Activated CD4-positive, alpha-beta T cell treated with anti-CD3 and anti-CD28 coated beads, Interleukin-2, amount 10 ng/mL, durations not matched to agents 7 days and 5 days (primary cell): ENCODE measurements at regions not wholly inside any gene's neighbourhood (a gene's known extent, or its start where the extent isn't known, plus 50 kb on each side); places are given as distances from the start of the nearest gene placed in this dataset.
"Not testable (repeated sequence)": the region's sequence is repeated elsewhere in the genome, so short reads cannot be mapped to it uniquely, and the experiment has no call there.

ENCODE experiments used
- CTCF ChIA-PET: fragments of 350-600 bp; sonication (Branson Sonifier 250); formaldehyde crosslinking; loops from one replicate; lab custom pipeline; 2021; ENCODE audit warnings: antibody characterized with exemption; lab: Charles Lee
- POLR2A ChIA-PET: fragments of 350-600 bp; sonication (Branson Sonifier 250); formaldehyde crosslinking; loops from one replicate; lab custom pipeline; 2021; ENCODE audit warnings: antibody characterized with exemption; lab: Charles Lee
- DNase-seq: peaks from one replicate; pipeline ENCODE4 v3.0.0-alpha.2; 2020
- H3K27ac Mint-ChIP-seq: one replicate; pipeline ENCODE4 v1.8.0; 2021; ENCODE audit warnings: mild to moderate bottlenecking, moderate library complexity, mixed read lengths
- H3K27me3 Mint-ChIP-seq: one replicate; pipeline ENCODE4 v1.8.0; 2021; ENCODE audit warnings: mixed read lengths
- H3K36me3 Mint-ChIP-seq: one replicate; pipeline ENCODE4 v1.8.0; 2021; ENCODE audit warnings: low read depth, mixed read lengths
- H3K4me1 Mint-ChIP-seq: one replicate; pipeline ENCODE4 v1.8.0; 2021; ENCODE audit warnings: mixed read lengths
- H3K4me3 Mint-ChIP-seq: one replicate; pipeline ENCODE4 v1.8.0; 2021; ENCODE audit warnings: mild to moderate bottlenecking, moderate library complexity, mixed read lengths
- H3K9me3 Mint-ChIP-seq: one replicate; pipeline ENCODE4 v1.8.0; 2021; ENCODE audit warnings: mixed read lengths

DNA sequence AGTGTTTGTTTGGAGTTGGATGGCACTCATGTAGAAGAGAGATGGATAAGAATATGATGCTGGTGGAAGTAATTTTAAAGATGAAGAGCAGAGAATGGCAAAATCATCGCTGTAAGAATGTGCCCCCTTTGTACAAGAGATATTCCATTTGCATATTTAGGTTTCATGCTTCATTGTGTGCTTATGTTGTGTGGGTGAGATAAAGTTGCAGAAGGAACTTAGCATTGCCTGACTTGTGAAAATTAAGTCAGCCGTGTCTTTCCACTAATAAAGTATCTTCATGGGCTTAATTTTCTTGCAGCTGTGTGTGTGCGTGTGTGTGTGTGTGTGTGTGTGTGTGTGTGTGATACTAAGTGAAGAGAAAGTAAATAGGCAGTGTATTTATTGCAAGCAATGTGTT is 381.9 kb downstream of the OTUD1 start:
- Mint-ChIP-seq H3K4me1 (no peaks in the 10 kb centered on the region), H3K9me3 (no peaks in the 10 kb centered on the region), H3K36me3 (no peaks in the 10 kb centered on the region), H3K27me3 (no peaks in the 10 kb centered on the region), H3K4me3 (no peak overlapping the region), H3K27ac (no peak overlapping the region)
- POLR2A ChIA-PET, result no interaction called here
- CTCF ChIA-PET, result no interaction called here
- DNase-seq, result no peak

DNA sequence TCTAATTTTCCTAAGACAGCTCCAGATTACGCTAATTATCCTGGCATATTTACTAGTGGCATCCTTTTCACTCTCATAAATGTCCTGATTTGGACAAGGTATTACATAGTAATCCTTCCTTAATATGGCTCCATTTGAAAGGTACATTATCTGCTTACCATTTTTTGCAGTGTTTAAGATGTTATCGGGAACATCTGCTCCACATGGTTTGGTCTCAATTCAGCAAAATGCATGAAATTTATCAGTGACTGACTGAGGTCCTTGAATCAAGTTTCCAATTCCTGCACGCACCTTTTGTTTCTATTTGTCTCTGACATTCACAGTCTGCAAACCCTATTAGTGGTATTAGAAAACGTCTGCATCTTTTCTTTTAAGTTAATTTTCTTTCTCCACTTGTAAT is 384.1 kb upstream of the KIAA1217 start:
- DNase-seq, result no peak
- Mint-ChIP-seq H3K9me3 (no peaks in the 10 kb centered on the region), H3K36me3 (no peaks in the 10 kb centered on the region), H3K4me3 (no peak overlapping the region), H3K27ac (no peak overlapping the region), H3K4me1 (no peaks in the 10 kb centered on the region), H3K27me3 (no peaks in the 10 kb centered on the region)
- ChIA-PET CTCF (no interaction called here), POLR2A (no interaction called here)

DNA sequence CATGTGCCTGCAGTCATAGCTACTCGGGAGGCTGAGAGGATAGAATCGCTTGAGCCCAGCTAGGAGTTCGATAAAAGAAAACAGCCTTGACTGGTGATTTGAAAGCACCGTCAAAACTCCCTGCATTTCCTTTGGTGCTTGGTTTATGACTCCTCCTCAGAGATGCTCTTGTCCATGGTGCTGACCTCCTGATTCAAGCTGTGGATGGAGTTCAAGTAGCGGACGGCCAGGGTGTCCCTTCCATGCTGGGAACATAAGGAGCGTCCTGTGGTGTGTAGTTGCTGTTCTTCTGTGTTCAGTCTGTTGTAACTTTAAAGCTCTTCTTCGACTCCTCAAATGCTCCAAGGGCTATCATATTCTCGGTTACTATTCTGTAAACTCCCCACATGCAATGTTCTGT is 382.5 kb upstream of the KIAA1217 start:
- peak; percentile 10 for DNase-seq
- POLR2A ChIA-PET, result no interaction called here
- CTCF ChIA-PET, result no interaction called here
- Mint-ChIP-seq H3K36me3 (no peaks in the 10 kb centered on the region), H3K4me1 (no peaks in the 10 kb centered on the region), H3K27me3 (no peaks in the 10 kb centered on the region), H3K4me3 (no peak overlapping the region), H3K27ac (no peak overlapping the region), H3K9me3 (no peaks in the 10 kb centered on the region)

GRCh38 chr10:23829556-23829955 is 379.4 kb upstream of the KIAA1217 start:
- no peak for DNase-seq
- ChIA-PET CTCF (no interaction called here), POLR2A (no interaction called here)
- no peak overlapping the region for H3K27ac Mint-ChIP-seq
- no peaks in the 10 kb centered on the region for H3K27me3 Mint-ChIP-seq
- H3K4me1 Mint-ChIP-seq, result no peaks in the 10 kb centered on the region
- H3K4me3 Mint-ChIP-seq, result no peak overlapping the region
- no peaks in the 10 kb centered on the region for H3K9me3 Mint-ChIP-seq
- no peaks in the 10 kb centered on the region for H3K36me3 Mint-ChIP-seq

GRCh38 chr10:23834091-23834490 is 374.8 kb upstream of the KIAA1217 start:
- no peaks in the 10 kb centered on the region for H3K4me1 Mint-ChIP-seq
- H3K27me3 Mint-ChIP-seq, result no peaks in the 10 kb centered on the region
- no peak overlapping the region for H3K4me3 Mint-ChIP-seq
- no peaks in the 10 kb centered on the region for H3K9me3 Mint-ChIP-seq
- CTCF ChIA-PET, result no interaction called here
- H3K27ac Mint-ChIP-seq, result no peak overlapping the region
- H3K36me3 Mint-ChIP-seq, result no peaks in the 10 kb centered on the region
- no peak for DNase-seq
- POLR2A ChIA-PET, result no interaction called here

- CTCF ChIA-PET, result no interaction called here
- Mint-ChIP-seq H3K9me3 (peaks cover 7% of the 10 kb centered on the region), H3K4me3 (no peak overlapping the region), H3K27me3 (no peaks in the 10 kb centered on the region), H3K4me1 (no peaks in the 10 kb centered on the region), H3K27ac (no peak overlapping the region), H3K36me3 (no peaks in the 10 kb centered on the region)
- POLR2A ChIA-PET, result no interaction called here
- DNase-seq, result no peak
Measured at GRCh38 chr10:23850631-23851030, 358.3 kb upstream of the KIAA1217 start.

DNA sequence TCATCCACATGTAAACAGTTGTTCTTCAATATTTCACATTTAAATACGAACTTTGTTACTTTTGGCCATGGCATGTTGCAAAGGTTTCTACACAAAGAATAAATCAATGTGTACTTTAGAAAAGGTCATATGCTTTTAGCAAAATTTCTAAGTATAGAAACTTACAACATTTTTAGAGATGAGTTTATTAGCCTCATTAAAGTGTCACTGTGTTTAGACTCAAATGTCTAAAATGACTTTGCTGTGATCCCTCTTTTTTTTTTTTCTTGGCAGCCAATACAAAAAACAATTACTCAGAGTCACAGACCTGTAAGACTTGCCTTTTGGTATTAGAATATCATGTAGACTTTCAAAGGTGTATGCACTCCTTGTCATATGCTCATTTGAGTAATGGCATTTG is 349.3 kb upstream of the KIAA1217 start:
- CTCF ChIA-PET, result no interaction called here
- H3K27me3 Mint-ChIP-seq, result no peaks in the 10 kb centered on the region

DNA sequence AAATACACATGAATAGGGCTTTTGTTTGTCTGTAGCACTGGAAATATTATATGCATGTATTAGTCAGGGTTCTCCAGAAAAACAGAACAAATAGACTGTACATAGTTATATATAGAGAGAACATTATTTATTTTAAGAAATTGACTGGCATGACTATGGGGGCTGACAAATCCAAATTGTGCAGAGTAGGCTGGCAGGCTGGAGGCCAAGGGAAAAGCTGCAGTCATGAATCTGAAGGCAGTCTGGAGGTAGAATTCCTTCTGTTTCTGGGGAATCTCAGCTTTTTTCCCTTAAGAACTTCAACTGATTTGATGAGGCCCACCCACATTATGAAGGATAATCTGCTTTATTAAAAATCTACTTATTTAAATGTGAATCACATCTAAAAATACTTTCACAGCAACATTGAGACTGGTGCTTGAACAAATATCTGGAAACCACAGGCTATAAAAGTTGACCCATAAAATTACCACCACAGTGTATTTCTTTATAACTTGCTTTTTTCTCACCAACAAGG is 344.2 kb upstream of the KIAA1217 start:
- ChIA-PET POLR2A (no interaction called here), CTCF (no interaction called here)
- H3K4me1 Mint-ChIP-seq, result no peaks in the 10 kb centered on the region
- H3K27ac Mint-ChIP-seq, result no peak overlapping the region
- no peak overlapping the region for H3K4me3 Mint-ChIP-seq
- no peaks in the 10 kb centered on the region for H3K9me3 Mint-ChIP-seq
- H3K36me3 Mint-ChIP-seq, result no peaks in the 10 kb centered on the region
- no peaks in the 10 kb centered on the region for H3K27me3 Mint-ChIP-seq
- no peak for DNase-seq

More for the DNA sequence above, 349.3 kb upstream of the KIAA1217 start:
- Mint-ChIP-seq H3K36me3 (no peaks in the 10 kb centered on the region), H3K9me3 (peaks cover 8% of the 10 kb centered on the region), H3K27ac (no peak overlapping the region), H3K4me3 (no peak overlapping the region), H3K4me1 (no peaks in the 10 kb centered on the region)
- DNase-seq, result no peak
- POLR2A ChIA-PET, result no interaction called here

GRCh38 chr10:23866985-23867384 is 342.0 kb upstream of the KIAA1217 start:
- POLR2A ChIA-PET, CTCF ChIA-PET, H3K27ac Mint-ChIP-seq, H3K36me3 Mint-ChIP-seq, H3K9me3 Mint-ChIP-seq, DNase-seq, H3K4me1 Mint-ChIP-seq, H3K4me3 Mint-ChIP-seq, H3K27me3 Mint-ChIP-seq: not testable (repeated sequence)

DNA sequence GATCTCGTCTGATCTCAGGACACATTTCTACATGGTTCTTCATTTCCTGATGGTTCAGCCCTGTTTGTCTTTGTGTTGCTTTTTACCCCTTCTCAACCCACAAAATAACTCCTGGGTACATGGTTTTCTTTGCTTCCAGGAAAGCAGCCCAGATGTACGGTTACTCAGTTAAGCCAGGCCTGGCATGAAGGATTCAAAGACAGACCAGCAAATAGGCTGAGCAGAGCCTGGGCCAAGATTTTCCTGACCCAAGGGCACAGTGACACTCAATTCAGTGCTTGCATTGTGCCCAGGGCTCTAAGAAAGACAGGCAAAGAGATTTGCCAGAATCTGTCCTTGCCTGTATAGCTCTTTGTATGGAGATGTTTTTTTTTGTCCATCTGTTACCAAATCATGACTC is 340.8 kb upstream of the KIAA1217 start:
- no peak overlapping the region for H3K4me3 Mint-ChIP-seq
- no peaks in the 10 kb centered on the region for H3K27me3 Mint-ChIP-seq
- H3K4me1 Mint-ChIP-seq, result no peaks in the 10 kb centered on the region
- no peak for DNase-seq
- H3K36me3 Mint-ChIP-seq, result no peaks in the 10 kb centered on the region
- POLR2A ChIA-PET, result no interaction called here
- no peaks in the 10 kb centered on the region for H3K9me3 Mint-ChIP-seq
- H3K27ac Mint-ChIP-seq, result no peak overlapping the region
- CTCF ChIA-PET, result no interaction called here

DNA sequence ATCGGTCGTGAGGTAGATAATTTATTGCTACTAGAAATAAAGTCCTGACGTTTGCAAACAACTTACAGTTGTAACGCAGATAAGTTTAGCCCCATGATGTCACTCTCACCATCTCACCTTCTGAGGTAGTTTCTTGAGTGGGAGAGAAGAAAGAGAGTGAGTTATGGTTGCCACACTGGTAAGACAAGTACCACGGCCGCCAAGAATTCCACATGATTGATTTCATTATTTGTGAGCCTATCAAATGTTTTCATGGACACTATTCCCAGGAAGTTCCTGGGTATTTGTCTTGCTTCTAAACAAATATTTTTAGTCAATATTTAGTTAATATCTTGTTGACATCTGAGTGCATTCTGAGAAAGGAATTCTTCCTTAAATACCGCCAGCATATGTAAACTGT is 339.4 kb upstream of the KIAA1217 start:
- Mint-ChIP-seq H3K9me3 (no peaks in the 10 kb centered on the region), H3K4me3 (no peak overlapping the region), H3K27me3 (no peaks in the 10 kb centered on the region), H3K36me3 (no peaks in the 10 kb centered on the region), H3K27ac (no peak overlapping the region), H3K4me1 (no peaks in the 10 kb centered on the region)
- no peak for DNase-seq
- POLR2A ChIA-PET, result no interaction called here
- CTCF ChIA-PET, result no interaction called here

- CTCF ChIA-PET, result no interaction called here
- H3K27ac Mint-ChIP-seq, result no peak overlapping the region
- no peak overlapping the region for H3K4me3 Mint-ChIP-seq
- no peak for DNase-seq
- H3K27me3 Mint-ChIP-seq, result no peaks in the 10 kb centered on the region
- POLR2A ChIA-PET, result no interaction called here
- H3K4me1 Mint-ChIP-seq, result no peaks in the 10 kb centered on the region
- H3K9me3 Mint-ChIP-seq, result no peaks in the 10 kb centered on the region
- no peaks in the 10 kb centered on the region for H3K36me3 Mint-ChIP-seq
Measured at GRCh38 chr10:23869996-23870395, 338.9 kb upstream of the KIAA1217 start.

- Mint-ChIP-seq H3K27ac (no peak overlapping the region), H3K36me3 (no peaks in the 10 kb centered on the region), H3K27me3 (no peaks in the 10 kb centered on the region), H3K9me3 (no peaks in the 10 kb centered on the region), H3K4me3 (no peak overlapping the region), H3K4me1 (no peaks in the 10 kb centered on the region)
- CTCF ChIA-PET, result no interaction called here
- POLR2A ChIA-PET, result no interaction called here
- DNase-seq, result no peak
Measured at GRCh38 chr10:23870651-23871610, 338.0 kb upstream of the KIAA1217 start.

- H3K36me3 Mint-ChIP-seq, result no peaks in the 10 kb centered on the region
- no peak overlapping the region for H3K27ac Mint-ChIP-seq
- H3K27me3 Mint-ChIP-seq, result no peaks in the 10 kb centered on the region
- H3K9me3 Mint-ChIP-seq, result no peaks in the 10 kb centered on the region
- no peaks in the 10 kb centered on the region for H3K4me1 Mint-ChIP-seq
- POLR2A ChIA-PET, result no interaction called here
- no peak for DNase-seq
- CTCF ChIA-PET, result no interaction called here
- no peak overlapping the region for H3K4me3 Mint-ChIP-seq
Measured at GRCh38 chr10:23872290-23872689, 336.6 kb upstream of the KIAA1217 start.
